Right lobe of liver (tissue), 4 donors: ENCODE measurements at regions not wholly inside any gene's neighbourhood (a gene's known extent, or its start where the extent isn't known, plus 50 kb on each side); places are given as distances from the start of the nearest gene placed in this dataset.

Experiments
- CTCF ChIP-seq, 4 donors: fragments of 200-600 bp in 3 of 4; fragments of 450-650 bp in 1 of 4; IDR thresholded peaks; one replicate each; pipeline versions ENCODE4 v1.5.1 to v1.8.0; 2016 to 2022; ENCODE audit warnings: antibody characterized with exemption in 4 of 4, mild to moderate bottlenecking in 2 of 4
- POLR2A ChIP-seq: fragments of 450-650 bp; IDR thresholded peaks from one replicate; pipeline ENCODE4 v1.6.1; 2017; ENCODE audit warnings: antibody characterized with exemption, mild to moderate bottlenecking
- donor health status: DM: no; HTN: no; CAD: no.
- donor health status: DM: no; HTN: no; CAD: no.
- donor health status: DM: no; HTN: yes; CAD: no.

- TF ChIP-seq CTCF (IDR thresholded peaks at IDR 0.05) (no peak), POLR2A (no peak)
Observed at GRCh38 chr5:179459771-179460170, 90.6 kb upstream of the RUFY1 start.
